Stimulated activated CD8-positive, alpha-beta memory T cell treated with anti-CD3 and anti-CD28 coated beads, Interleukin-4, amount 100 ng/mL, for 1 hour (primary cell): ENCODE measurements at regions not wholly inside any gene's neighbourhood (a gene's known extent, or its start where the extent isn't known, plus 50 kb on each side); places are given as distances from the start of the nearest gene placed in this dataset.
"Not testable (repeated sequence)": the region's sequence is repeated elsewhere in the genome, so short reads cannot be mapped to it uniquely, and the experiment has no call there.

ENCODE experiments used
- DNase-seq, 2 donors: peaks; one replicate each; pipeline ENCODE4 v3.0.0-alpha.2; 2020; ENCODE audit warnings: low read depth in 2 of 2, low spot score in 1 of 2

GRCh38 chr6:14549304-14549770 lies 431.8 kb downstream of the CD83 start:
- DNase-seq = no peak

GRCh38 chr6:14549871-14550270 lies 432.3 kb downstream of the CD83 start:
- no peak for DNase-seq

GRCh38 chr6:14550410-14550809 lies 432.8 kb downstream of the CD83 start:
- no peak for DNase-seq

GRCh38 chr6:14550822-14551221 lies 433.2 kb downstream of the CD83 start:
- no peak for DNase-seq

GRCh38 chr6:14551601-14552000 lies 434.0 kb downstream of the CD83 start:
- not testable (repeated sequence) for DNase-seq

- no peak for DNase-seq
Observed at GRCh38 chr6:14552891-14553290, 435.3 kb downstream of the CD83 start.

GRCh38 chr6:14553515-14553914 lies 435.9 kb downstream of the CD83 start:
- DNase-seq = no peak

GRCh38 chr6:14555804-14556203 lies 438.2 kb downstream of the CD83 start:
- no peak for DNase-seq

GRCh38 chr6:14559746-14560536 lies 442.4 kb downstream of the CD83 start:
- DNase-seq = no peak

- not testable (repeated sequence) for DNase-seq
Observed at GRCh38 chr6:14561563-14561962, 444.0 kb downstream of the CD83 start.

- no peak for DNase-seq
Observed at GRCh38 chr6:14567842-14568241, 450.3 kb downstream of the CD83 start.

- no peak for DNase-seq
Observed at GRCh38 chr6:14569394-14569793, 451.8 kb downstream of the CD83 start.

- DNase-seq = not testable (repeated sequence)
Observed at GRCh38 chr6:14569874-14570273, 452.3 kb downstream of the CD83 start.

- no peak for DNase-seq
Observed at GRCh38 chr6:14571001-14571400, 453.4 kb downstream of the CD83 start.

GRCh38 chr6:14571746-14572145 lies 454.2 kb downstream of the CD83 start:
- no peak for DNase-seq

GRCh38 chr6:14573267-14573666 lies 455.7 kb downstream of the CD83 start:
- DNase-seq = no peak

GRCh38 chr6:14573703-14574290 lies 456.2 kb downstream of the CD83 start:
- DNase-seq = no peak

- DNase-seq = no peak
Observed at GRCh38 chr6:14575961-14576360, 458.4 kb downstream of the CD83 start.

GRCh38 chr6:14578994-14579393 lies 461.4 kb downstream of the CD83 start:
- DNase-seq = no peak

GRCh38 chr6:14582749-14583148 lies 465.2 kb downstream of the CD83 start:
- DNase-seq = no peak

- no peak for DNase-seq
Observed at GRCh38 chr6:14583826-14584225, 466.3 kb downstream of the CD83 start.

GRCh38 chr6:14584450-14584849 lies 466.9 kb downstream of the CD83 start:
- no peak for DNase-seq

- DNase-seq = no peak
Observed at GRCh38 chr6:14585689-14586088, 468.1 kb downstream of the CD83 start.
